ENCODE measurements at regions not wholly inside any gene's neighbourhood (a gene's known extent, or its start where the extent isn't known, plus 50 kb on each side); places are given as distances from the start of the nearest gene placed in this dataset.

GRCh38 chr9:91118704-91119025 is 243.1 kb downstream of the AUH start:
- DNase-seq = no peak
- WGBS, 3 donors = 6 to 12% (median 8%) methylated on average over 2 of the region's 2 CpGs
- Histone ChIP-seq H3K27ac (peak overlapping the region; percentile 92), H3K9me3 (no peaks in the 10 kb centered on the region), H3K4me3 (peak overlapping the region; percentile 62), H3K27me3 (ENCODE audit: insufficient read depth in 3 of 3, low read length in 2 of 3) (no peaks in the 10 kb centered on the region), H3K36me3 (ENCODE audit: insufficient read depth in 1 of 2, low read depth in 1 of 2) (no peaks in the 10 kb centered on the region), H3K4me1 (peaks cover 30% of the 10 kb centered on the region)
- TF ChIP-seq CTCF (IDR thresholded peaks at IDR 0.05) = no peak
- intact Hi-C loops (cut with DNase I) = loop anchor here in 1 of 2 donors (1.0 to 5.0 kb wide), 2 partner anchors 18 to 74 kb away; no protein-coding TSS in a partner anchor
- peak in 2 of 4 donors; percentile 6 to 14 for ATAC-seq

GRCh38 chr9:91119142-91119541 is 242.6 kb downstream of the AUH start:
- Histone ChIP-seq H3K4me3 (no peak overlapping the region), H3K27ac (peak overlapping the region; percentile 92), H3K36me3 (ENCODE audit: insufficient read depth in 1 of 2, low read depth in 1 of 2) (no peaks in the 10 kb centered on the region), H3K9me3 (peaks cover under 1% of the 10 kb centered on the region), H3K27me3 (ENCODE audit: insufficient read depth in 3 of 3, low read length in 2 of 3) (no peaks in the 10 kb centered on the region), H3K4me1 (peaks cover 30% of the 10 kb centered on the region)
- intact Hi-C loops (cut with DNase I) = loop anchor here in 1 of 2 donors (5.0 kb wide), 1 partner anchor 73 kb away; no protein-coding TSS in a partner anchor
- no peak for DNase-seq
- no peak for TF ChIP-seq CTCF (IDR thresholded peaks at IDR 0.05)
- ATAC-seq = peak in 1 of 4 donors; percentile 17
- WGBS, 3 donors = 53 to 62% (median 56%) methylated on average over 11 of the region's 11 CpGs

GRCh38 chr9:91119679-91120078 is 242.0 kb downstream of the AUH start:
- Histone ChIP-seq H3K27ac (peak overlapping the region; percentile 92), H3K4me1 (peaks cover 30% of the 10 kb centered on the region)

GRCh38 chr9:91120200-91120599 is 241.5 kb downstream of the AUH start:
- DNase-seq = no peak
- Histone ChIP-seq H3K9me3 (peaks cover 7% of the 10 kb centered on the region), H3K4me3 (no peak overlapping the region), H3K36me3 (ENCODE audit: insufficient read depth in 1 of 2, low read depth in 1 of 2) (no peaks in the 10 kb centered on the region), H3K4me1 (peaks cover 30% of the 10 kb centered on the region), H3K27ac (peak overlapping the region; percentile 92), H3K27me3 (ENCODE audit: insufficient read depth in 3 of 3, low read length in 2 of 3) (no peaks in the 10 kb centered on the region)
- intact Hi-C loops (cut with DNase I) = no loop called here
- no peak for ATAC-seq
- TF ChIP-seq CTCF (IDR thresholded peaks at IDR 0.05) = no peak

More at GRCh38 chr9:91119679-91120078, 242.0 kb downstream of the AUH start:
- ATAC-seq (no peak), DNase-seq (no peak)
- TF ChIP-seq CTCF (IDR thresholded peaks at IDR 0.05) = no peak
- Histone ChIP-seq H3K36me3 (ENCODE audit: insufficient read depth in 1 of 2, low read depth in 1 of 2) (no peaks in the 10 kb centered on the region), H3K9me3 (peaks cover 6% of the 10 kb centered on the region), H3K4me3 (no peak overlapping the region), H3K27me3 (ENCODE audit: insufficient read depth in 3 of 3, low read length in 2 of 3) (no peaks in the 10 kb centered on the region)
- intact Hi-C loops (cut with DNase I) = loop anchor here in 1 of 2 donors (5.0 kb wide), 1 partner anchor 73 kb away; no protein-coding TSS in a partner anchor
- 51 to 64% (median 58%) methylated on average over 3 of the region's 3 CpGs for WGBS, 3 donors

- Histone ChIP-seq H3K9me3 (peaks cover 7% of the 10 kb centered on the region), H3K4me1 (peaks cover 27% of the 10 kb centered on the region), H3K36me3 (ENCODE audit: insufficient read depth in 1 of 2, low read depth in 1 of 2) (no peaks in the 10 kb centered on the region), H3K27ac (no peak overlapping the region), H3K4me3 (no peak overlapping the region), H3K27me3 (ENCODE audit: insufficient read depth in 3 of 3, low read length in 2 of 3) (no peaks in the 10 kb centered on the region)
- ATAC-seq (no peak), DNase-seq (no peak)
- WGBS, 3 donors = 73 to 76% (median 75%) methylated on average over 1 of the region's 1 CpG
- no peak for TF ChIP-seq CTCF (IDR thresholded peaks at IDR 0.05)
- intact Hi-C loops (cut with DNase I) = no loop called here
Measured at GRCh38 chr9:91122755-91123154, 239.0 kb downstream of the AUH start.
